Right renal pelvis (tissue), 4 donors: ENCODE measurements at regions not wholly inside any gene's neighbourhood (a gene's known extent, or its start where the extent isn't known, plus 50 kb on each side); places are given as distances from the start of the nearest gene placed in this dataset.

ENCODE experiments used
- DNase-seq, 4 donors: peaks; one replicate each; pipeline ENCODE4 v3.0.0-alpha.2; 2013; ENCODE audit warnings: low read depth in 4 of 4, low spot score in 3 of 4, missing footprints in 1 of 4

DNA sequence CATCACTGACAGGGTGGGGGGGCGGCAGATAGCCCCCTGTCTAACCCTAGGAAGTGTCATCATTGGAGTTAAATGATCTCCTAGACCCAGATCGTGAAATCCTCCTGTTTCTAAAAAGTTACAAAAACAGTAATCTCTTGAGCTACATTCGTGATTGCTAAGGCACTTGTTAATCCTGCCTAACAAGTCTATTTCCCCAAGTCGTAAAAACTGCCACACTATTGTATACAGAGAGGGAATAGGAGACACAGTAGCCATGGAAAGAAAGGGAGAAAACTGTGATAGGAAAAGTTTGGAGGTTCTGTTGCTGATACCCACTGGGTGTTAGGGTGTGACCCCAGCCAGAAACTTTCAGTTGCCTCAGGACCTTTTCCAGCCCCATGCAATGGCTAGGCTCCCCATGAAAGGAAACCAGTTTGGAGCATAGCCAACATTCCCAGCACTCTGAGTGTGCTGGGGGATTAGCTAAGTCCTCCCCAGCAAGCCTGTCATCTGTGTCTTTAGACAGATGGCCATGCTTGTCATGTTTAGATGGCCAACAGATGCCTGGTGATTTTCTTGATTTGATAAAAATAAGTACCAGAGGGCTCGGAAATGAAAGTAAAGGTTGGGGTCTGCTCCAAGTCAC is 63.3 kb upstream of the ANXA10 start:
- DNase-seq = no peak

DNA sequence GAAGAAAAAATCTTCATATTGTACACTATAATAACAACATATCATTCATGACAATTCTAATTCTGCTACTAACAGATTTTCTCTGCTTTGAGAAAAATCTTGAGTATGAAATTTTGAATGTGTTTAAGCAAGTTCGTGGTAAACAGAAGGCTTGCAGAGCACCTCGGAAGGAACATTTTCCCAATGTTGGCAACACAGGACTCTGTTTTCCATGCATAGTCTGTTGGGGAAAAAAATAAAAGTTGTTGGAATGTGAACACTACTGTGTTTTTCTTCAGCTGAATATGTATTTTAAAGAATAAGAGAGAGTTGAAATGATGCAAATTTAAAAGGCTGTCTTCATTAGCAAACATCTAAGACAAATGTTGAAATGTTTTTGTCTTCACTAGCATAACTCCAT is 54.7 kb upstream of the ANXA10 start:
- DNase-seq = no peak

DNA sequence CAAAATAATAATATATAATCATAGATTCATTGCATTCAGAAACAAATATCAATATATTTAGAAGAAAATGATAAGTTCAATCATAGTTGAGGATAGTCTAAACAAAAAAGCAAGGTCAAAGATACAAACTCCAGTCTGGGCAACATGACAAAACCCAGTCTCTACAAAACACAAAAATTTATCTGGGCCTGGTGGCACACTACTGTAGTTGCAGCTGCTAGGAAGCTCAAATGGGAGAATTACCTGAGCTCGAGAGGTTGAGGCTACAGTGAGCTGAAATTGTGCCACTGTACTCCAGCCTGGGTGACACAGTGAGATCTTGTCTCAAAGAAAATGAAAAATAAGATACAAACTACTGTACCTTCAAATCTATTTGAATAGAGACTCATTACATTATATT is 52.7 kb upstream of the ANXA10 start:
- DNase-seq = no peak
